GM06990 (cell line): ENCODE measurements at regions not wholly inside any gene's neighbourhood (a gene's known extent, or its start where the extent isn't known, plus 50 kb on each side); places are given as distances from the start of the nearest gene placed in this dataset.

Source experiments
- DNase-seq: peaks from one replicate; pipeline ENCODE4 v3.0.0-alpha.2; 2011; ENCODE audit not compliant: insufficient read length; ENCODE audit errors: extremely low read depth
- H3K27me3 ChIP-seq: replicated peaks from 2 replicates; pipeline ENCODE4 v1.6.0; 2011; ENCODE audit warnings: low read length; ENCODE audit not compliant: control insufficient read depth, insufficient read depth
- H3K36me3 ChIP-seq: 2 replicates; pipeline ENCODE4 v1.5.1; 2011; ENCODE audit warnings: low read length; ENCODE audit not compliant: control insufficient read depth, insufficient read depth
- H3K4me3 ChIP-seq: replicated peaks from 2 replicates; pipeline ENCODE4 v1.5.1; 2011; ENCODE audit warnings: low read depth, mild to moderate bottlenecking, control low read depth, low read length
- TF ChIP-seq, protein P1 (sequence below): IDR thresholded peaks from 2 replicates; pipeline ENCODE4 v1.5.1; 2011; ENCODE audit warnings: low read length, control low read depth, mild to moderate bottlenecking, inconsistent platforms; ENCODE audit not compliant: insufficient read depth, poor library complexity, severe bottlenecking

DNA sequence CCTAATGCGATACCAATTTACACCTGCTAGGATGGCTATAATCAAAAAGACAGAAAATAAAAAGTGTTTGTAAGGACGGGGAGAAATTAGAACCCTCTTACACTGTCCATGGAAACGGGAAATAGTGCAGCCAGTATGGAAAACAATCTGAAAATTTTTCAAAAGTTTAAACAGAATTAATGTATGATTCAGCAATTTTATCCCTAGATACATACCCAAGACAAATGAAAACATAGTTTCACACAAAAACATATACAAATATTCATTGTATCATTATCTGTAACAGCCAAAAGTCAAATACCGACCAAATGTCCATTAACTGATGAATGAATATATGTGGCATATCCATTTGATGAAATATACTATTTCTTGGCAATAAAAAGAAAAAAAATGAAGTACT, 313.5 kb upstream of the GYPC start:
- TF ChIP-seq, protein P1, sequence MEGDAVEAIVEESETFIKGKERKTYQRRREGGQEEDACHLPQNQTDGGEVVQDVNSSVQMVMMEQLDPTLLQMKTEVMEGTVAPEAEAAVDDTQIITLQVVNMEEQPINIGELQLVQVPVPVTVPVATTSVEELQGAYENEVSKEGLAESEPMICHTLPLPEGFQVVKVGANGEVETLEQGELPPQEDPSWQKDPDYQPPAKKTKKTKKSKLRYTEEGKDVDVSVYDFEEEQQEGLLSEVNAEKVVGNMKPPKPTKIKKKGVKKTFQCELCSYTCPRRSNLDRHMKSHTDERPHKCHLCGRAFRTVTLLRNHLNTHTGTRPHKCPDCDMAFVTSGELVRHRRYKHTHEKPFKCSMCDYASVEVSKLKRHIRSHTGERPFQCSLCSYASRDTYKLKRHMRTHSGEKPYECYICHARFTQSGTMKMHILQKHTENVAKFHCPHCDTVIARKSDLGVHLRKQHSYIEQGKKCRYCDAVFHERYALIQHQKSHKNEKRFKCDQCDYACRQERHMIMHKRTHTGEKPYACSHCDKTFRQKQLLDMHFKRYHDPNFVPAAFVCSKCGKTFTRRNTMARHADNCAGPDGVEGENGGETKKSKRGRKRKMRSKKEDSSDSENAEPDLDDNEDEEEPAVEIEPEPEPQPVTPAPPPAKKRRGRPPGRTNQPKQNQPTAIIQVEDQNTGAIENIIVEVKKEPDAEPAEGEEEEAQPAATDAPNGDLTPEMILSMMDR = no peak
- H3K4me3 ChIP-seq = no peak overlapping the region
- H3K27me3 ChIP-seq = no peaks in the 10 kb centered on the region
- H3K36me3 ChIP-seq = no peaks in the 10 kb centered on the region
- no peak for DNase-seq

GRCh38 chr2:126343136-126343535, 312.8 kb upstream of the GYPC start:
- H3K27me3 ChIP-seq = no peaks in the 10 kb centered on the region
- H3K4me3 ChIP-seq = no peak overlapping the region
- no peak for DNase-seq
- H3K36me3 ChIP-seq = no peaks in the 10 kb centered on the region
- TF ChIP-seq, protein P1 = no peak

GRCh38 chr2:126344493-126344892, 311.5 kb upstream of the GYPC start:
- no peak for DNase-seq
- no peak overlapping the region for H3K4me3 ChIP-seq
- H3K27me3 ChIP-seq = no peaks in the 10 kb centered on the region
- TF ChIP-seq, protein P1 = no peak
- H3K36me3 ChIP-seq = no peaks in the 10 kb centered on the region

DNA sequence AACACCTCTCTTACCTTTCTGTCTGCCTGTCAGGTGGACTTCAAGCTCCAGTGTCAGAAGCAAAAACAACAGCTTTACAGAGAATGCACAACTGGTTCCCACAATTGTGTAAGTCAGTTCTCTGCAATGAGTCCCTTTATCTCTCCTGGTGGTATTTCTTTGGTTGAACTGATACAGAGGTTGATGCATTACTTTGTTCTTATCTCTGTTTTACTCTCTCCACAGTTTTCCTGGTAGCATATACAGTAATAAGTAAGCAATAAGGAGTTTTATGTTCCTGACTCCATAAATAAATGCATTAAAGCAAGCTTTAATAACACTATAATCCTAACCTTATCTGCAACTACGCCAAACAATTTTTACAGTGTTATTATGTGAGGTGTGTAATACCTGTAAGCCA, 310.3 kb upstream of the GYPC start:
- DNase-seq = no peak
- H3K36me3 ChIP-seq = no peaks in the 10 kb centered on the region
- no peak overlapping the region for H3K4me3 ChIP-seq
- no peaks in the 10 kb centered on the region for H3K27me3 ChIP-seq
- TF ChIP-seq, protein P1 = no peak

GRCh38 chr2:126356631-126357030, 299.3 kb upstream of the GYPC start:
- H3K4me3 ChIP-seq = no peak overlapping the region
- DNase-seq = no peak
- no peaks in the 10 kb centered on the region for H3K36me3 ChIP-seq
- H3K27me3 ChIP-seq = no peaks in the 10 kb centered on the region
- TF ChIP-seq, protein P1 = no peak

DNA sequence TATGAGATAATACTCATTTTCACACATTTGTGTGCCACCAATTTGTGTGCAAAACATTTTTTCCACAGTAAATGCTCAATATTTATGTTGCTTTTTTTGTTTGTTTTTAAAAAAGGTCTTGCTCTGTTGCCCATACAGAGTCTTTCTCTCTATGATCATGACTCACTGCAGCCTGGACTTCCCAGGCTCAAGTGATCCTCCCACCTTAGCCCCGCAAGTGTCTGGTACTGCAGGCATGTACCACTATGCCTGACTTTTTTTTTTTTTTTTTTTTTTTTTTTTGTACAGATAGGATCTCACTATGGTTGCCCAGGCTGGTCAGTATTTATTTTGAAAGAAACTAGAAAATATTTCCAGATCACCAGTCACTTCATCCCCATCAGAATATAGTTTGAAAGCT, 297.8 kb upstream of the GYPC start:
- DNase-seq = no peak
- Histone ChIP-seq H3K27me3 (no peaks in the 10 kb centered on the region), H3K36me3 (no peaks in the 10 kb centered on the region), H3K4me3 (no peak overlapping the region)
- TF ChIP-seq, protein P1 = no peak
